Endothelial cell of umbilical vein (primary cell): ENCODE measurements at regions not wholly inside any gene's neighbourhood (a gene's known extent, or its start where the extent isn't known, plus 50 kb on each side); places are given as distances from the start of the nearest gene placed in this dataset.

ENCODE experiments used
- BruUV-seq: library from RNA; stranded (reverse); fragments of 400-500 nt; replicated peaks from 2 replicates; lab custom pipeline; 2021; lab: Mats Ljungman, UMichigan
- CTCF ChIA-PET: fragments of 300-600, 350-600 bp; sonication (Branson Sonifier 250); formaldehyde crosslinking; loops from one replicate; lab custom pipeline; 2021; ENCODE audit warnings: antibody characterized with exemption, inconsistent platforms; lab: Charles Lee
- POLR2A ChIA-PET: fragments of 300-600, 350-600 bp; sonication (Branson Sonifier 250); formaldehyde crosslinking; loops from one replicate; lab custom pipeline; 2021; ENCODE audit warnings: antibody characterized with exemption, inconsistent platforms; lab: Charles Lee
- DNase-seq: peaks from one replicate; pipeline ENCODE4 v3.0.0-alpha.2; 2011; ENCODE audit warnings: low read depth, low spot score
- FAIRE-seq: peaks from 2 replicates; lab custom pipeline; 2011; peaks lifted over from hg19 to GRCh38; lab: Jason Lieb, UNC
- H2AFZ ChIP-seq: 2 replicates; pipeline ENCODE4 v1.6.0; 2012; ENCODE audit warnings: low read depth, low read length, control low read depth, inconsistent platforms
- H3K27ac ChIP-seq: 2 replicates; pipeline ENCODE4 v1.5.1; 2011; ENCODE audit warnings: low read depth, mild to moderate bottlenecking, control low read depth, low read length, moderate library complexity; ENCODE audit not compliant: insufficient read depth
- H3K27me3 ChIP-seq, 2 experiments: 2 replicates each; pipeline versions ENCODE4 v1.6.0 to v1.6.1; 2011; ENCODE audit warnings: low read length in 2 of 2, mixed read lengths in 1 of 2; ENCODE audit not compliant: control insufficient read depth in 2 of 2, insufficient read depth in 2 of 2
- H3K36me3 ChIP-seq, 2 experiments: 2 replicates in 1 of 2; 3 replicates in 1 of 2; pipeline ENCODE4 v1.5.1; 2011; ENCODE audit warnings: low read length in 2 of 2, mild to moderate bottlenecking in 1 of 2, moderate library complexity in 1 of 2; ENCODE audit not compliant: control insufficient read depth in 2 of 2, insufficient read depth in 2 of 2; ENCODE audit errors: extremely low read depth in 1 of 2
- H3K4me1 ChIP-seq: 3 replicates; pipeline ENCODE4 v1.5.1; 2011; ENCODE audit warnings: mild to moderate bottlenecking, low read length; ENCODE audit not compliant: control insufficient read depth, insufficient read depth; ENCODE audit errors: extremely low read depth
- H3K4me2 ChIP-seq: 2 replicates; pipeline ENCODE4 v1.6.1; 2011; ENCODE audit warnings: low read length, control low read depth, mixed read lengths; ENCODE audit not compliant: insufficient read depth
- H3K4me3 ChIP-seq, 3 experiments: fragments of 200-600 bp in 1 of 3; sonication (generic), shearing (Covaris generic) in 1 of 3; replicated peaks in 1 of 3; 2 replicates each; pipeline ENCODE4 v1.5.1; 2011 to 2016; ENCODE audit warnings: control low read depth in 3 of 3, low read length in 3 of 3, mild to moderate bottlenecking in 2 of 3, inconsistent platforms in 1 of 3, low read depth in 1 of 3, moderate library complexity in 1 of 3; ENCODE audit not compliant: insufficient read depth in 1 of 3
- H3K79me2 ChIP-seq: 2 replicates; pipeline ENCODE4 v1.6.0; 2012; ENCODE audit warnings: low read length, inconsistent platforms; ENCODE audit not compliant: control insufficient read depth, insufficient read depth
- H3K9ac ChIP-seq: replicated peaks from 2 replicates; pipeline ENCODE3; 2011; ENCODE audit warnings: low read length, control low read depth; ENCODE audit not compliant: insufficient read depth; ENCODE audit errors: extremely low read depth
- H3K9me1 ChIP-seq: replicated peaks from 3 replicates; pipeline ENCODE4 v1.6.0; 2011; ENCODE audit warnings: mild to moderate bottlenecking, low read length; ENCODE audit not compliant: control insufficient read depth, insufficient read depth; ENCODE audit errors: extremely low read depth
- H3K9me3 ChIP-seq: replicated peaks from 2 replicates; pipeline ENCODE4 v1.5.1; 2012; ENCODE audit warnings: low read length, inconsistent platforms; ENCODE audit not compliant: control insufficient read depth, insufficient read depth
- H4K20me1 ChIP-seq: replicated peaks from 2 replicates; pipeline ENCODE3; 2011; ENCODE audit warnings: mild to moderate bottlenecking, low read length; ENCODE audit not compliant: control insufficient read depth, insufficient read depth; ENCODE audit errors: extremely low read depth
- EZH2 ChIP-seq: IDR thresholded peaks from 2 replicates; pipeline ENCODE4 v1.6.1; 2012; ENCODE audit warnings: borderline replicate concordance, low read depth, mild to moderate bottlenecking, moderate library complexity, low read length, inconsistent platforms; ENCODE audit not compliant: severe bottlenecking
- FOS ChIP-seq: IDR thresholded peaks from 2 replicates; pipeline ENCODE4 v1.6.1; 2011; ENCODE audit warnings: mild to moderate bottlenecking, low read length, moderate library complexity, borderline replicate concordance; ENCODE audit not compliant: insufficient read depth
- GATA2 ChIP-seq: IDR thresholded peaks from 2 replicates; pipeline ENCODE4 v1.7.0; 2011; ENCODE audit warnings: low read depth, mild to moderate bottlenecking, moderate library complexity, mixed read lengths, low read length; ENCODE audit not compliant: insufficient read length, insufficient read depth
- JUN ChIP-seq: IDR thresholded peaks from 2 replicates; pipeline ENCODE4 v1.6.1; 2011; ENCODE audit warnings: borderline replicate concordance, low read depth; ENCODE audit not compliant: insufficient read length, insufficient read depth
- MAX ChIP-seq: IDR thresholded peaks from 2 replicates; pipeline ENCODE4 v1.6.1; 2011; ENCODE audit not compliant: insufficient read depth, insufficient read length
- MYC ChIP-seq: IDR thresholded peaks from one replicate; pipeline ENCODE4 v1.6.1; 2011; ENCODE audit warnings: mild to moderate bottlenecking, low read depth, low read length
- POLR2A ChIP-seq: IDR thresholded peaks from 2 replicates; pipeline ENCODE4 v1.6.1; 2012; ENCODE audit warnings: low read depth, mild to moderate bottlenecking, control low read depth, low read length
- POLR2AphosphoS5 ChIP-seq: IDR thresholded peaks from 2 replicates; pipeline ENCODE4 v1.6.1; 2012; ENCODE audit warnings: low read depth, mild to moderate bottlenecking, control low read depth, low read length, moderate library complexity; ENCODE audit not compliant: insufficient read depth
- dilution Hi-C: fragments of 300-500 bp; cut with MboI; formaldehyde crosslinking; loops from one replicate; pipeline ENCODE4 v1.15.0; 2019; ENCODE audit warnings: low sequenced_read_pairs; ENCODE audit not compliant: extremely low pct_ligation_motif_present
- intact Hi-C: fragments of 100-400 bp; cut with micrococcal nuclease; formaldehyde crosslinking; loops from one replicate; pipeline ENCODE4 v1.10.0; 2022
- TF ChIP-seq, protein P1 (sequence below), 2 donors: IDR thresholded peaks; 1 replicate in 1 of 2; 2 replicates in 1 of 2; pipeline ENCODE4 v1.5.1; 2011; ENCODE audit warnings: low read length in 2 of 2, mild to moderate bottlenecking in 2 of 2, moderate library complexity in 2 of 2, control low read depth in 1 of 2, inconsistent platforms in 1 of 2, low read depth in 1 of 2; ENCODE audit not compliant: insufficient read depth in 1 of 2; ENCODE audit errors: extremely low read depth in 1 of 2

DNA sequence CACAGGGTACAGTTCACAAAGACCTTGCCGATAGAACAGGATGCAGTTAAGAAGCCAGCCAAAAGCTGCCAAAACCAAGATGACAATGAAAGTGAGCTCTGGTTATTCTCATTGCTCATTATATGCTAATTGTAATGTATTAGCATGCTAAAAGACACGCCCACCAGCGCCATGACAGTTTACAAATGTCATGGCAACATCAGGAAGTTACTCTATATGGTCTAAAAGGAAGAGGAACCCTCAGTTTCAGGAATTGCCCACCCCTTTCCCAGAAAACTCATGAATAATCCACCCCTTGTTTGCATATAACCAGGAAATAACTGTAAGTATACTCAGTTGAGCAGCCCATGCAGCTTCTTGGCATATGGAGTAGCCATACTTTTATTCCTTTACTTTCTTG, 748.7 kb downstream of the QKI start:
- no peaks in the 10 kb centered on the region for H3K9me1 ChIP-seq
- no peaks in the 10 kb centered on the region for H3K4me1 ChIP-seq
- ChIA-PET POLR2A (no interaction called here), CTCF (no interaction called here)
- no peaks in the 10 kb centered on the region for H4K20me1 ChIP-seq
- H3K4me2 ChIP-seq = no peak overlapping the region
- H3K9ac ChIP-seq = no peak overlapping the region
- no peak overlapping the region for H2AFZ ChIP-seq
- peaks cover 2% of the 10 kb centered on the region for H3K9me3 ChIP-seq
- dilution Hi-C loops (no loop called here), intact Hi-C loops (no loop called here)
- FAIRE-seq (no peak), DNase-seq (no peak)
- no peak overlapping the region for H3K27ac ChIP-seq
- H3K4me3 ChIP-seq = no peak overlapping the region
- BruUV-seq = no TSS peak
- no peaks in the 10 kb centered on the region for H3K36me3 ChIP-seq
- H3K27me3 ChIP-seq = no peaks in the 10 kb centered on the region
- no peaks in the 10 kb centered on the region for H3K79me2 ChIP-seq
- TF ChIP-seq, protein P1, sequence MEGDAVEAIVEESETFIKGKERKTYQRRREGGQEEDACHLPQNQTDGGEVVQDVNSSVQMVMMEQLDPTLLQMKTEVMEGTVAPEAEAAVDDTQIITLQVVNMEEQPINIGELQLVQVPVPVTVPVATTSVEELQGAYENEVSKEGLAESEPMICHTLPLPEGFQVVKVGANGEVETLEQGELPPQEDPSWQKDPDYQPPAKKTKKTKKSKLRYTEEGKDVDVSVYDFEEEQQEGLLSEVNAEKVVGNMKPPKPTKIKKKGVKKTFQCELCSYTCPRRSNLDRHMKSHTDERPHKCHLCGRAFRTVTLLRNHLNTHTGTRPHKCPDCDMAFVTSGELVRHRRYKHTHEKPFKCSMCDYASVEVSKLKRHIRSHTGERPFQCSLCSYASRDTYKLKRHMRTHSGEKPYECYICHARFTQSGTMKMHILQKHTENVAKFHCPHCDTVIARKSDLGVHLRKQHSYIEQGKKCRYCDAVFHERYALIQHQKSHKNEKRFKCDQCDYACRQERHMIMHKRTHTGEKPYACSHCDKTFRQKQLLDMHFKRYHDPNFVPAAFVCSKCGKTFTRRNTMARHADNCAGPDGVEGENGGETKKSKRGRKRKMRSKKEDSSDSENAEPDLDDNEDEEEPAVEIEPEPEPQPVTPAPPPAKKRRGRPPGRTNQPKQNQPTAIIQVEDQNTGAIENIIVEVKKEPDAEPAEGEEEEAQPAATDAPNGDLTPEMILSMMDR (IDR thresholded peaks at IDR 0.05; ENCODE audit: extremely low read depth in 1 of 2, insufficient read depth in 1 of 2, low read depth in 1 of 2, low read length in 2 of 2) = no peak
- TF ChIP-seq POLR2A = no peak
- TF ChIP-seq FOS = no peak
- TF ChIP-seq JUN = no peak
- no peak for TF ChIP-seq MYC
- TF ChIP-seq POLR2AphosphoS5 = no peak
- TF ChIP-seq MAX = no peak
- no peak for TF ChIP-seq GATA2
- no peak for TF ChIP-seq EZH2
